Sigmoid colon (tissue), 6 donors: ENCODE measurements at regions not wholly inside any gene's neighbourhood (a gene's known extent, or its start where the extent isn't known, plus 50 kb on each side); places are given as distances from the start of the nearest gene placed in this dataset.

Experiments used
- DNase-seq: peaks from one replicate; pipeline ENCODE4 v3.0.0-alpha.2; 2019
- H3K27ac ChIP-seq, 4 donors: fragments of 200-600 bp; sonication (generic); one replicate each; pipeline ENCODE4 v1.5.1; 2016 to 2019; ENCODE audit warnings: mild to moderate bottlenecking in 1 of 4
- H3K27me3 ChIP-seq, 3 donors: fragments of 200-600 bp; sonication (generic); one replicate each; pipeline ENCODE4 v1.5.1; 2019; ENCODE audit warnings: mild to moderate bottlenecking in 1 of 3
- H3K36me3 ChIP-seq, 4 donors: fragments of 200-600 bp; sonication (generic); one replicate each; pipeline ENCODE4 v1.5.1; 2016 to 2019
- H3K4me1 ChIP-seq, 4 donors: fragments of 200-600 bp; sonication (generic); one replicate each; pipeline ENCODE4 v1.5.1; 2017 to 2019
- H3K4me3 ChIP-seq, 4 donors: fragments of 200-600 bp; sonication (generic); one replicate each; pipeline ENCODE4 v1.5.1; 2017 to 2019; ENCODE audit warnings: mild to moderate bottlenecking in 2 of 4, moderate library complexity in 1 of 4
- H3K9me3 ChIP-seq, 4 donors: fragments of 200-600 bp in 3 of 4; sonication (generic) in 3 of 4; one replicate each; pipeline versions ENCODE4 v1.5.1 to v1.6.1; 2013 to 2019
- EP300 ChIP-seq, 4 donors: sonication (generic); formaldehyde crosslinking; IDR thresholded peaks; one replicate each; pipeline ENCODE4 v1.6.1; 2017; ENCODE audit warnings: antibody characterized with exemption in 4 of 4
- POLR2A ChIP-seq, 2 donors: fragments of 450-650 bp; IDR thresholded peaks; one replicate each; pipeline ENCODE4 v1.6.1; 2016; ENCODE audit warnings: antibody characterized with exemption in 2 of 2, mild to moderate bottlenecking in 2 of 2, moderate library complexity in 2 of 2
- POLR2AphosphoS5 ChIP-seq, 4 donors: sonication (generic); formaldehyde crosslinking; IDR thresholded peaks; one replicate each; pipeline ENCODE4 v1.6.1; 2017; ENCODE audit warnings: antibody characterized with exemption in 4 of 4
- WGBS, 2 donors: extraction: QIAGEN DNeasy Blood & Tissue Kit; methylation state at CpG; one replicate each; pipeline ENCODE4 v1.1.7; 2013; 5-methylcytosine and 5-hydroxymethylcytosine counted together
- intact Hi-C: fragments of 100-400 bp; cut with DNase I; formaldehyde crosslinking; loops from one replicate; pipeline ENCODE4 v1.15.1; 2023
- TF ChIP-seq, protein P1 (sequence below), 4 experiments: fragments of 450-650 bp in 3 of 4; fragments of 200-600 bp in 1 of 4; IDR thresholded peaks; one replicate each; pipeline ENCODE4 v1.5.1; 2016 to 2019; ENCODE audit warnings: antibody characterized with exemption in 4 of 4, mild to moderate bottlenecking in 3 of 4, moderate library complexity in 2 of 4
- donor health status: healthy with polysubstance abuse.
- donor health status: healthy.

- Histone ChIP-seq H3K4me3 (no peak overlapping the region), H3K4me1 (no peaks in the 10 kb centered on the region), H3K27me3 (no peaks in the 10 kb centered on the region), H3K9me3 (no peaks in the 10 kb centered on the region), H3K36me3 (no peaks in the 10 kb centered on the region), H3K27ac (no peak overlapping the region)
- no peak for DNase-seq
- TF ChIP-seq POLR2AphosphoS5 (IDR thresholded peaks at IDR 0.05) (no peak), POLR2A (IDR thresholded peaks at IDR 0.05) (no peak), EP300 (IDR thresholded peaks at IDR 0.05) (no peak)
- TF ChIP-seq, protein P1, sequence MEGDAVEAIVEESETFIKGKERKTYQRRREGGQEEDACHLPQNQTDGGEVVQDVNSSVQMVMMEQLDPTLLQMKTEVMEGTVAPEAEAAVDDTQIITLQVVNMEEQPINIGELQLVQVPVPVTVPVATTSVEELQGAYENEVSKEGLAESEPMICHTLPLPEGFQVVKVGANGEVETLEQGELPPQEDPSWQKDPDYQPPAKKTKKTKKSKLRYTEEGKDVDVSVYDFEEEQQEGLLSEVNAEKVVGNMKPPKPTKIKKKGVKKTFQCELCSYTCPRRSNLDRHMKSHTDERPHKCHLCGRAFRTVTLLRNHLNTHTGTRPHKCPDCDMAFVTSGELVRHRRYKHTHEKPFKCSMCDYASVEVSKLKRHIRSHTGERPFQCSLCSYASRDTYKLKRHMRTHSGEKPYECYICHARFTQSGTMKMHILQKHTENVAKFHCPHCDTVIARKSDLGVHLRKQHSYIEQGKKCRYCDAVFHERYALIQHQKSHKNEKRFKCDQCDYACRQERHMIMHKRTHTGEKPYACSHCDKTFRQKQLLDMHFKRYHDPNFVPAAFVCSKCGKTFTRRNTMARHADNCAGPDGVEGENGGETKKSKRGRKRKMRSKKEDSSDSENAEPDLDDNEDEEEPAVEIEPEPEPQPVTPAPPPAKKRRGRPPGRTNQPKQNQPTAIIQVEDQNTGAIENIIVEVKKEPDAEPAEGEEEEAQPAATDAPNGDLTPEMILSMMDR (IDR thresholded peaks at IDR 0.05): no peak
- 25 to 35% methylated on average over 2 of the region's 2 CpGs for WGBS, 2 donors
- intact Hi-C loops: no loop called here
These were observed 52.6 kb upstream of the PAGE1 start for GRCh38 chrX:49748211-49748956.

DNA sequence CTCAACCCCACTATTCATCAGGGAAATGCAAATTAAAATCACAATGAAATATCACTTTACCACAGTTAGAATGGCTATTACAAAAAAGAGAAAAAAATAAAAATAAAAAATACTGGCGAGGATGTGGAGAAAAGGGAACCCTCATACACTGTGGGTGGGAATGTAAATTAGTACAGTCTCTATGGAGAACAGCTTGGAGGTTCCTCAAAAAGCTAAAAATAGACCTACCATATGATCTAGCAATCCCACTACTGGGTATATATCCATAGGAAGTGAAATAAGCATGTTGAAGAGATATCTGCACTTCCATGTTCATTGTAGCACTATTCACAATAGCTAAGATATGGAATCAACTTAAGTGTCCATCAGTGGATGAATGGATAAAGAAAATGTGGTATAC is 50.5 kb upstream of the PAGE1 start:
- DNase-seq: no peak
- H3K27me3 ChIP-seq: no peaks in the 10 kb centered on the region
- WGBS, 2 donors: 82 to 85% methylated on average over 1 of the region's 1 CpG

More for the DNA sequence above, 50.5 kb upstream of the PAGE1 start:
- TF ChIP-seq POLR2A (IDR thresholded peaks at IDR 0.05): no peak
- no peak for TF ChIP-seq EP300 (IDR thresholded peaks at IDR 0.05)
- TF ChIP-seq, protein P1 (IDR thresholded peaks at IDR 0.05): no peak
- TF ChIP-seq POLR2AphosphoS5 (IDR thresholded peaks at IDR 0.05): no peak
- intact Hi-C loops: no loop called here
- Histone ChIP-seq H3K27ac (no peak overlapping the region), H3K9me3 (no peaks in the 10 kb centered on the region), H3K4me1 (no peaks in the 10 kb centered on the region), H3K4me3 (no peak overlapping the region), H3K36me3 (no peaks in the 10 kb centered on the region)
